Activated CD4-positive, alpha-beta T cell treated with anti-CD3 and anti-CD28 coated beads for 36 hours (primary cell): ENCODE measurements at regions not wholly inside any gene's neighbourhood (a gene's known extent, or its start where the extent isn't known, plus 50 kb on each side); places are given as distances from the start of the nearest gene placed in this dataset.

Experiments
- ATAC-seq: fragments of 200-7000 bp; cut with Tn5 transposase; one replicate; pipeline ENCODE4 v1.10.0; 2021; ENCODE audit warnings: mild to moderate bottlenecking, moderate library complexity
- CTCF ChIA-PET: fragments of 350-600 bp; sonication (Branson Sonifier 250); formaldehyde crosslinking; loops from one replicate; lab custom pipeline; 2021; ENCODE audit warnings: antibody characterized with exemption; lab: Charles Lee
- POLR2A ChIA-PET: fragments of 350-600 bp; sonication (Branson Sonifier 250); formaldehyde crosslinking; loops from one replicate; lab custom pipeline; 2021; ENCODE audit warnings: antibody characterized with exemption, inconsistent platforms; lab: Charles Lee
- DNase-seq: peaks from one replicate; pipeline ENCODE4 v3.0.0-alpha.2; 2020
- H3K27ac Mint-ChIP-seq: one replicate; pipeline ENCODE4 v1.8.0; 2021; ENCODE audit warnings: mixed read lengths
- H3K27me3 Mint-ChIP-seq: one replicate; pipeline ENCODE4 v1.8.0; 2021; ENCODE audit warnings: mixed read lengths
- H3K36me3 Mint-ChIP-seq: one replicate; pipeline ENCODE4 v1.8.0; 2021; ENCODE audit warnings: low read depth, mixed read lengths
- H3K4me1 Mint-ChIP-seq: one replicate; pipeline ENCODE4 v1.8.0; 2021; ENCODE audit warnings: mixed read lengths
- H3K4me3 Mint-ChIP-seq: one replicate; pipeline ENCODE4 v1.8.0; 2021; ENCODE audit warnings: mild to moderate bottlenecking, moderate library complexity, mixed read lengths
- H3K9me3 Mint-ChIP-seq: one replicate; pipeline ENCODE4 v1.8.0; 2021; ENCODE audit warnings: low read depth, mixed read lengths
- intact Hi-C, 2 experiments: fragments of 100-400 bp; cut with DNase I in 1 of 2; cut with micrococcal nuclease in 1 of 2; formaldehyde crosslinking; loops; one replicate each; pipeline versions ENCODE4 v1.14.2 to v1.15.1; 2022 to 2024; cut with DNase I, micrococcal nuclease

- Mint-ChIP-seq H3K27me3 (peaks cover 2% of the 10 kb centered on the region), H3K36me3 (no peaks in the 10 kb centered on the region), H3K4me3 (no peak overlapping the region), H3K9me3 (no peaks in the 10 kb centered on the region), H3K4me1 (no peaks in the 10 kb centered on the region), H3K27ac (no peak overlapping the region)
- ATAC-seq (no peak), DNase-seq (no peak)
- intact Hi-C loops = no loop called here
- ChIA-PET CTCF (interaction anchor here (1.5 kb wide), 1 partner anchor 12 kb away, joined by 5 read pairs; no protein-coding TSS in a partner anchor), POLR2A (no interaction called here)
Observed at GRCh38 chr1:99198393-99198792, 65.9 kb upstream of the PLPPR4 start.

DNA sequence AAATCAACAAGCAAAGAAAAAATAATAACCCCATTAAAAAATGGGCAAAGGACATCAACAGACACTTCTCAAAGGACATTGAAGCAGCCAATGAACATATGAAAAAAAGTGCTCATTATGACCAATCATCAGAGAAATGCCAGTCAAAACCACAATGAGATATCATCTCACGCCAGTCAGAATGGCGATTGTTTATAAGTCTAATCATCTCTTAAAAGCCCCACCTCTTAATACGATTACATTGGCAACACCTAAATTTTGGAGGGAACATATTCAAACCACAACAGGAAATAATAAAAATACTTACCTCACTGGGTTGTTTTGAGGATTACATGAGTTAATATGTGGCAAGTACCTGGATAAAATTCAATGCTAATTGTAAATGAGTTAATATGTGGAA lies 57.1 kb upstream of the PLPPR4 start:
- Mint-ChIP-seq H3K36me3 (no peaks in the 10 kb centered on the region), H3K9me3 (no peaks in the 10 kb centered on the region), H3K4me1 (no peaks in the 10 kb centered on the region), H3K4me3 (no peak overlapping the region), H3K27me3 (no peaks in the 10 kb centered on the region), H3K27ac (no peak overlapping the region)
- no peak for DNase-seq
- no peak for ATAC-seq
- intact Hi-C loops = no loop called here
- POLR2A ChIA-PET = no interaction called here
- CTCF ChIA-PET = interaction anchor here (1.3 kb wide), 1 partner anchor 25 kb away, joined by 3 read pairs; no protein-coding TSS in a partner anchor
